PC-3 (cell line): ENCODE measurements at regions not wholly inside any gene's neighbourhood (a gene's known extent, or its start where the extent isn't known, plus 50 kb on each side); places are given as distances from the start of the nearest gene placed in this dataset.

Experiments used
- CTCF ChIP-seq: fragments of 300-600 bp; sonication (generic); conservative IDR thresholded peaks from 2 replicates; pipeline ENCODE4 v1.5.1; 2017; ENCODE audit warnings: antibody characterized with exemption, low read depth, mild to moderate bottlenecking, low read length
- EZH2phosphoT487 ChIP-seq: fragments of 300-600 bp; sonication (generic); IDR thresholded peaks from 2 replicates; pipeline ENCODE4 v1.6.1; 2018; ENCODE audit warnings: mild to moderate bottlenecking, antibody characterized with exemption, low read length, borderline replicate concordance

DNA sequence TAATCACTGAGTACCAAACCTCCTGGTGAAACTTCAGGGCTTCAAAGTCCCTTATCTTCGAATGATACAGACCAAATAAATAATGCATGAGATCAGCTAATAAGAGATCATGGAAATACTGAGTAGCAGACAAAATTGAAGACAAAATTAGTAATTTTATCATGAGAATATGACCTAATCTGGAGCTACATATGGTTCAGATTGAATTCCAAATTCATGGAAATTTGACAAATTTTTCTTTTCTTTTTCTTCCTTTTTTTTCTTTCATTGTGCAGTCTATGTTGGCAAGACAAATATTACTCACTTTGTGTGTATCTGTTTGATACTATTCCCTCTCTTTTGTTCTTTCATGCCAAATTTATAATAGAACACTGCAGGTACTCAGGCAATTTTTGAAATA, 218.1 kb upstream of the KCNJ16 start:
- TF ChIP-seq CTCF = no peak
- no peak for TF ChIP-seq EZH2phosphoT487
